Sigmoid colon (tissue), 6 donors: ENCODE measurements at regions not wholly inside any gene's neighbourhood (a gene's known extent, or its start where the extent isn't known, plus 50 kb on each side); places are given as distances from the start of the nearest gene placed in this dataset.

Experiments
- DNase-seq: peaks from one replicate; pipeline ENCODE4 v3.0.0-alpha.2; 2019
- H3K27ac ChIP-seq, 4 donors: fragments of 200-600 bp; sonication (generic); one replicate each; pipeline ENCODE4 v1.5.1; 2016 to 2019; ENCODE audit warnings: mild to moderate bottlenecking in 1 of 4
- H3K27me3 ChIP-seq, 3 donors: fragments of 200-600 bp; sonication (generic); one replicate each; pipeline ENCODE4 v1.5.1; 2019; ENCODE audit warnings: mild to moderate bottlenecking in 1 of 3
- H3K36me3 ChIP-seq, 4 donors: fragments of 200-600 bp; sonication (generic); one replicate each; pipeline ENCODE4 v1.5.1; 2016 to 2019
- H3K4me1 ChIP-seq, 4 donors: fragments of 200-600 bp; sonication (generic); one replicate each; pipeline ENCODE4 v1.5.1; 2017 to 2019
- H3K4me3 ChIP-seq, 4 donors: fragments of 200-600 bp; sonication (generic); one replicate each; pipeline ENCODE4 v1.5.1; 2017 to 2019; ENCODE audit warnings: mild to moderate bottlenecking in 2 of 4, moderate library complexity in 1 of 4
- H3K9me3 ChIP-seq, 4 donors: fragments of 200-600 bp in 3 of 4; sonication (generic) in 3 of 4; one replicate each; pipeline versions ENCODE4 v1.5.1 to v1.6.1; 2013 to 2019
- CTCF ChIP-seq, 4 experiments: fragments of 450-650 bp in 3 of 4; fragments of 200-600 bp in 1 of 4; IDR thresholded peaks; one replicate each; pipeline ENCODE4 v1.5.1; 2016 to 2019; ENCODE audit warnings: antibody characterized with exemption in 4 of 4, mild to moderate bottlenecking in 3 of 4, moderate library complexity in 2 of 4
- EP300 ChIP-seq, 4 donors: sonication (generic); formaldehyde crosslinking; IDR thresholded peaks; one replicate each; pipeline ENCODE4 v1.6.1; 2017; ENCODE audit warnings: antibody characterized with exemption in 4 of 4
- POLR2A ChIP-seq, 2 donors: fragments of 450-650 bp; IDR thresholded peaks; one replicate each; pipeline ENCODE4 v1.6.1; 2016; ENCODE audit warnings: antibody characterized with exemption in 2 of 2, mild to moderate bottlenecking in 2 of 2, moderate library complexity in 2 of 2
- POLR2AphosphoS5 ChIP-seq, 4 donors: sonication (generic); formaldehyde crosslinking; IDR thresholded peaks; one replicate each; pipeline ENCODE4 v1.6.1; 2017; ENCODE audit warnings: antibody characterized with exemption in 4 of 4
- WGBS, 2 donors: extraction: QIAGEN DNeasy Blood & Tissue Kit; methylation state at CpG; one replicate each; pipeline ENCODE4 v1.1.7; 2013; 5-methylcytosine and 5-hydroxymethylcytosine counted together
- intact Hi-C: fragments of 100-400 bp; cut with DNase I; formaldehyde crosslinking; loops from one replicate; pipeline ENCODE4 v1.15.1; 2023
- donor health status: healthy with polysubstance abuse.
- donor health status: healthy.

- TF ChIP-seq POLR2AphosphoS5 (IDR thresholded peaks at IDR 0.05) (no peak), POLR2A (IDR thresholded peaks at IDR 0.05) (no peak), EP300 (IDR thresholded peaks at IDR 0.05) (no peak), CTCF (IDR thresholded peaks at IDR 0.05) (no peak)
- intact Hi-C loops, result no loop called here
- 86 to 87% methylated on average over 24 of the region's 24 CpGs for WGBS, 2 donors
- no peaks in the 10 kb centered on the region for H3K36me3 ChIP-seq
- H3K27ac ChIP-seq, result no peak overlapping the region
- no peaks in the 10 kb centered on the region for H3K27me3 ChIP-seq
- H3K4me1 ChIP-seq, result no peaks in the 10 kb centered on the region
- H3K4me3 ChIP-seq, result no peak overlapping the region
- peak; percentile 50 for DNase-seq
- no peaks in the 10 kb centered on the region for H3K9me3 ChIP-seq
Observed at GRCh38 chr11:119490253-119491006, 67.5 kb upstream of the THY1 start.

GRCh38 chr11:119489087-119489486 lies 66.1 kb upstream of the THY1 start:
- TF ChIP-seq CTCF (IDR thresholded peaks at IDR 0.05) (no peak), EP300 (IDR thresholded peaks at IDR 0.05) (no peak), POLR2A (IDR thresholded peaks at IDR 0.05) (no peak), POLR2AphosphoS5 (IDR thresholded peaks at IDR 0.05) (no peak)
- H3K4me1 ChIP-seq, result no peaks in the 10 kb centered on the region
- DNase-seq, result peak; percentile 48
- H3K27me3 ChIP-seq, result no peaks in the 10 kb centered on the region
- H3K27ac ChIP-seq, result no peak overlapping the region
- intact Hi-C loops, result no loop called here
- 81 to 87% methylated on average over 3 of the region's 3 CpGs for WGBS, 2 donors
- no peak overlapping the region for H3K4me3 ChIP-seq
- H3K9me3 ChIP-seq, result no peaks in the 10 kb centered on the region
- H3K36me3 ChIP-seq, result no peaks in the 10 kb centered on the region

- DNase-seq, result peak; percentile 24
- no peak for TF ChIP-seq POLR2AphosphoS5 (IDR thresholded peaks at IDR 0.05)
- no peak for TF ChIP-seq EP300 (IDR thresholded peaks at IDR 0.05)
- TF ChIP-seq CTCF (IDR thresholded peaks at IDR 0.05), result no peak
- no peak for TF ChIP-seq POLR2A (IDR thresholded peaks at IDR 0.05)
- intact Hi-C loops, result no loop called here
Observed at GRCh38 chr11:119488256-119488995, 65.5 kb upstream of the THY1 start.

GRCh38 chr11:119486691-119487259 lies 63.8 kb upstream of the THY1 start:
- no peaks in the 10 kb centered on the region for H3K27me3 ChIP-seq
- 62 to 80% methylated on average over 3 of the region's 3 CpGs for WGBS, 2 donors
- H3K9me3 ChIP-seq, result no peaks in the 10 kb centered on the region
- no peak overlapping the region for H3K27ac ChIP-seq
- H3K36me3 ChIP-seq, result no peaks in the 10 kb centered on the region
- TF ChIP-seq CTCF (IDR thresholded peaks at IDR 0.05) (no peak), POLR2AphosphoS5 (IDR thresholded peaks at IDR 0.05) (no peak), POLR2A (IDR thresholded peaks at IDR 0.05) (no peak), EP300 (IDR thresholded peaks at IDR 0.05) (no peak)
- DNase-seq, result peak; percentile 40
- peaks cover 0 to under 1% (median under 1%) of the 10 kb centered on the region in 4 donors for H3K4me1 ChIP-seq
- intact Hi-C loops, result no loop called here
- no peak overlapping the region for H3K4me3 ChIP-seq

More at GRCh38 chr11:119488256-119488995, 65.5 kb upstream of the THY1 start:
- 76 to 83% methylated on average over 9 of the region's 9 CpGs for WGBS, 2 donors
- H3K27me3 ChIP-seq, result no peaks in the 10 kb centered on the region
- H3K4me1 ChIP-seq, result no peaks in the 10 kb centered on the region
- no peaks in the 10 kb centered on the region for H3K36me3 ChIP-seq
- H3K27ac ChIP-seq, result no peak overlapping the region
- H3K9me3 ChIP-seq, result no peaks in the 10 kb centered on the region
- no peak overlapping the region for H3K4me3 ChIP-seq
